Myocyte (in vitro differentiated cells): ENCODE measurements at regions not wholly inside any gene's neighbourhood (a gene's known extent, or its start where the extent isn't known, plus 50 kb on each side); places are given as distances from the start of the nearest gene placed in this dataset.
"Not testable (repeated sequence)": the region's sequence is repeated elsewhere in the genome, so short reads cannot be mapped to it uniquely, and the experiment has no call there.

Source experiments
- DNase-seq: peaks from one replicate; pipeline ENCODE4 v3.0.0-alpha.2; 2012; ENCODE audit warnings: low read depth

GRCh38 chr2:181789827-181790448 is 101.6 kb upstream of the ITPRID2 start:
- no peak for DNase-seq

GRCh38 chr2:181790716-181791649 is 100.5 kb upstream of the ITPRID2 start:
- peak; percentile 57 for DNase-seq

- DNase-seq = no peak
Measured at GRCh38 chr2:181792906-181793305, 98.6 kb upstream of the ITPRID2 start.

GRCh38 chr2:181798022-181798421 is 93.5 kb upstream of the ITPRID2 start:
- DNase-seq = no peak

- DNase-seq = not testable (repeated sequence)
Measured at GRCh38 chr2:181802300-181802699, 89.2 kb upstream of the ITPRID2 start.

GRCh38 chr2:181803903-181804799 is 87.4 kb upstream of the ITPRID2 start:
- not testable (repeated sequence) for DNase-seq

GRCh38 chr2:181805228-181806038 is 86.1 kb upstream of the ITPRID2 start:
- peak; percentile 51 for DNase-seq

GRCh38 chr2:181806039-181806392 is 85.5 kb upstream of the ITPRID2 start:
- DNase-seq = no peak

- peak; percentile 61 for DNase-seq
Measured at GRCh38 chr2:181807526-181807925, 84.0 kb upstream of the ITPRID2 start.

- peak; percentile 87 for DNase-seq
Measured at GRCh38 chr2:181810823-181811695, 80.5 kb upstream of the ITPRID2 start.

GRCh38 chr2:181812106-181812743 is 79.3 kb upstream of the ITPRID2 start:
- DNase-seq = peak; percentile 26

GRCh38 chr2:181814057-181814491 is 77.5 kb upstream of the ITPRID2 start:
- DNase-seq = peak; percentile 33

- no peak for DNase-seq
Measured at GRCh38 chr2:181817509-181817908, 74.0 kb upstream of the ITPRID2 start.

- no peak for DNase-seq
Measured at GRCh38 chr2:181818058-181818680, 73.4 kb upstream of the ITPRID2 start.

GRCh38 chr2:181818840-181819239 is 72.7 kb upstream of the ITPRID2 start:
- no peak for DNase-seq

- no peak for DNase-seq
Measured at GRCh38 chr2:181821049-181821448, 70.5 kb upstream of the ITPRID2 start.

- DNase-seq = no peak
Measured at GRCh38 chr2:181822097-181822496, 69.4 kb upstream of the ITPRID2 start.

GRCh38 chr2:181823405-181823804 is 68.1 kb upstream of the ITPRID2 start:
- no peak for DNase-seq
